MM.1S (cell line): ENCODE measurements at regions not wholly inside any gene's neighbourhood (a gene's known extent, or its start where the extent isn't known, plus 50 kb on each side); places are given as distances from the start of the nearest gene placed in this dataset.

Source experiments
- CTCF ChIP-seq: fragments of 300-600 bp; sonication (generic); IDR thresholded peaks from 2 replicates; pipeline ENCODE4 v1.5.1; 2016; ENCODE audit warnings: antibody characterized with exemption, low read length, mixed read lengths
- EZH2 ChIP-seq: fragments of 300-600 bp; sonication (generic); optimal IDR thresholded peaks from 2 replicates; pipeline ENCODE3; 2017; ENCODE audit warnings: low read depth, mild to moderate bottlenecking, antibody characterized with exemption, low read length, mixed read lengths

GRCh38 chr15:93195109-93195508 lies 106.1 kb upstream of the RGMA start:
- TF ChIP-seq CTCF (no peak), EZH2 (no peak)
